KMS-11 (cell line): ENCODE measurements at regions not wholly inside any gene's neighbourhood (a gene's known extent, or its start where the extent isn't known, plus 50 kb on each side); places are given as distances from the start of the nearest gene placed in this dataset.

Source experiments
- H2AFZ ChIP-seq: fragments of 200-600 bp; sonication (generic); 2 replicates; pipeline ENCODE4 v1.6.1; 2016; ENCODE audit warnings: antibody characterized with exemption, mixed run types, low read depth
- H3K27ac ChIP-seq: fragments of 200-600 bp; sonication (generic); 2 replicates; pipeline ENCODE4 v1.6.1; 2016; ENCODE audit warnings: mild to moderate bottlenecking, mixed run types
- H3K27me3 ChIP-seq: fragments of 200-600 bp; sonication (generic); 2 replicates; pipeline ENCODE4 v1.6.1; 2017; ENCODE audit warnings: mild to moderate bottlenecking, low read depth, mixed run types, moderate library complexity; ENCODE audit not compliant: insufficient read depth
- H3K36me3 ChIP-seq: fragments of 200-600 bp; sonication (generic); 2 replicates; pipeline ENCODE4 v1.6.1; 2017; ENCODE audit warnings: mild to moderate bottlenecking, mixed run types; ENCODE audit not compliant: insufficient read depth
- H3K4me1 ChIP-seq: fragments of 200-600 bp; sonication (generic); 2 replicates; pipeline ENCODE4 v1.6.1; 2016; ENCODE audit warnings: mild to moderate bottlenecking, low read depth, mixed run types; ENCODE audit not compliant: poor library complexity, severe bottlenecking
- H3K4me2 ChIP-seq: fragments of 200-600 bp; sonication (generic); 2 replicates; pipeline ENCODE4 v1.7.0; 2016; ENCODE audit warnings: mild to moderate bottlenecking, mixed run types
- H3K4me3 ChIP-seq: fragments of 200-600 bp; sonication (generic); IDR thresholded peaks from 2 replicates; pipeline ENCODE4 v1.6.1; 2017; ENCODE audit warnings: low read depth, low read length, mixed read lengths; ENCODE audit not compliant: insufficient read depth
- H3K79me2 ChIP-seq: fragments of 200-600 bp; sonication (generic); 2 replicates; pipeline ENCODE4 v1.6.1; 2016; ENCODE audit warnings: low read depth, mixed run types; ENCODE audit not compliant: insufficient read depth
- H3K9ac ChIP-seq: fragments of 200-600 bp; sonication (generic); 2 replicates; pipeline ENCODE4 v1.6.1; 2016; ENCODE audit warnings: mild to moderate bottlenecking, mixed run types
- H4K20me1 ChIP-seq: fragments of 200-600 bp; sonication (generic); 2 replicates; pipeline ENCODE4 v1.6.1; 2016; ENCODE audit warnings: mild to moderate bottlenecking, mixed run types; ENCODE audit not compliant: insufficient read depth
- CTCF ChIP-seq: fragments of 200-600 bp; sonication (generic); conservative IDR thresholded peaks from 2 replicates; pipeline ENCODE4 v1.6.1; 2017; ENCODE audit warnings: low read depth, mild to moderate bottlenecking, antibody characterized with exemption, low read length, moderate library complexity, mixed read lengths

GRCh38 chr4:166335256-166335938 lies 462.4 kb downstream of the TLL1 start:
- H3K36me3 ChIP-seq = no peaks in the 10 kb centered on the region; the same call in 1 of the 2 replicates
- no peaks in the 10 kb centered on the region for H3K27me3 ChIP-seq
- H2AFZ ChIP-seq = peak overlapping the region; percentile 24; the same call in 1 of the 2 replicates

DNA sequence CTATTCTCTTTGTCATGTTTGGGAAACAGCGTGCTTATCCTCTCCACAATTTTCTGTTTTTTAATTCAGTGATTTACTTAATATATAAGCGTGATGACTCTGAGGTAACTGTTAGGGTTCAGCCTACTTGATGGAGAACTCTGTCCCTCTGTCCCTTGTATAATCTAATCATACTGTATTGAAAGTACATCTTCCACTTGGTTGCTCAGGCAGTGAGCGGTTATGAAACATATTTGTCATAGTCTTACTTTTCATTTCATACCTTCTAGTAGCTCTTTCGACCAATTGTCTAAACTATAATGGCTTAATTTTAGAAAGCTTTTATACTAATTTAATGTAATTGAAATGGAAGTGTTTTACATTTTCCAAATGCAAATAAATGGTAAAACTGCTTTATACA lies 469.0 kb downstream of the TLL1 start:
- no peak overlapping the region for H2AFZ ChIP-seq
- H4K20me1 ChIP-seq = no peaks in the 10 kb centered on the region
- H3K79me2 ChIP-seq = no peaks in the 10 kb centered on the region
- H3K4me3 ChIP-seq = no peak overlapping the region
- no peaks in the 10 kb centered on the region for H3K36me3 ChIP-seq
- no peak for TF ChIP-seq CTCF
- H3K27ac ChIP-seq = no peak overlapping the region
- no peak overlapping the region for H3K9ac ChIP-seq
- H3K27me3 ChIP-seq = no peaks in the 10 kb centered on the region
- no peak overlapping the region for H3K4me2 ChIP-seq
- peaks cover 9% of the 10 kb centered on the region for H3K4me1 ChIP-seq

More at GRCh38 chr4:166335256-166335938, 462.4 kb downstream of the TLL1 start:
- no peaks in the 10 kb centered on the region for H4K20me1 ChIP-seq
- H3K79me2 ChIP-seq = no peaks in the 10 kb centered on the region
- H3K9ac ChIP-seq = no peak overlapping the region
- H3K4me1 ChIP-seq = peaks cover 14% of the 10 kb centered on the region
- TF ChIP-seq CTCF = no peak
- no peak overlapping the region for H3K27ac ChIP-seq
- H3K4me3 ChIP-seq = no peak overlapping the region
- H3K4me2 ChIP-seq = peak overlapping the region; percentile 51; the same call in 1 of the 2 replicates

DNA sequence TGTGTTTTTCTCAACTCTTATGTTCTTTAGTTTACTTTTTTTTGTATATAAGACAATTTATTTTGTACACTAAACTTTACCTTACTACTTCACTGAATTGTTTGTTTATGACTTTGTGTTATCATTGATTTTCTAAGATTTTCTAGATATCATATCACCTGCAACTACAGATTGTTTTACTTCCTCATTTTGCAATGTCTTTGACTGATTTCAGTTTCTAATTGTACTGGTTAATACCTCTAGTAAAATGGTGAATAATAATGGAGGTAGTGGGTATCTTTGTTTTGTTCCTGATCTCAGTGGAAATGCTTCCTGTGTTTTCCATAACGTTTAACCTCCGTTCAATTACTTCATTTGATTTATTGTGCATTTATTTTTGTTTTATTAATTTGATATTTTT lies 490.2 kb downstream of the TLL1 start:
- H3K4me1 ChIP-seq = no peaks in the 10 kb centered on the region
- no peaks in the 10 kb centered on the region for H4K20me1 ChIP-seq
- H3K27ac ChIP-seq = no peak overlapping the region
- no peak overlapping the region for H3K9ac ChIP-seq
- no peaks in the 10 kb centered on the region for H3K27me3 ChIP-seq
- H2AFZ ChIP-seq = no peak overlapping the region
- no peaks in the 10 kb centered on the region for H3K36me3 ChIP-seq
- no peak overlapping the region for H3K4me2 ChIP-seq
- H3K79me2 ChIP-seq = no peaks in the 10 kb centered on the region
- TF ChIP-seq CTCF = no peak
- no peak overlapping the region for H3K4me3 ChIP-seq

DNA sequence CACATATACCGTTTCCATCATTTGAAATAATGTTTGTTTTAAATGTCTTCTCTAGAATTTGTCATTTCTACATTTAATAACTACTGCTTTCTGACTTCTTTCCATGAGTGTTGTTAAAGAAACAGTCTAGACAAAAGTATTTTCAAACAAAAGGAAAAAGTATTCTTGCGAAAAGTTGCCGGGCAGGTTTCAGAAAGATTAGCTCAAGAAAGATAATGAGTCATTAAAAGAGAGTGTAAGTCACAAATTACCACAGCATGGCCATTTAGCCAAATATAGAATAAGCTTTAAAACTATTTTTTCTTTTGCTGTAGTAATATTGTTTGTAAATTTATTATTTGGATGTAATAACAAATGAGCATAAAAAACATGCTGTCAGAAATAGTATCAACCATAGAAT lies 493.0 kb downstream of the TLL1 start:
- Histone ChIP-seq H3K4me3 (no peak overlapping the region), H3K36me3 (no peaks in the 10 kb centered on the region), H4K20me1 (no peaks in the 10 kb centered on the region), H3K9ac (no peak overlapping the region), H3K27ac (no peak overlapping the region), H3K27me3 (no peaks in the 10 kb centered on the region), H2AFZ (no peak overlapping the region), H3K4me2 (no peak overlapping the region), H3K4me1 (no peaks in the 10 kb centered on the region), H3K79me2 (no peaks in the 10 kb centered on the region)
- TF ChIP-seq CTCF = no peak
